ENCODE measurements at regions not wholly inside any gene's neighbourhood (a gene's known extent, or its start where the extent isn't known, plus 50 kb on each side); places are given as distances from the start of the nearest gene placed in this dataset.
A peak's percentile ranks its signal among the peaks of the same experiment; 100 is the strongest.

DNA sequence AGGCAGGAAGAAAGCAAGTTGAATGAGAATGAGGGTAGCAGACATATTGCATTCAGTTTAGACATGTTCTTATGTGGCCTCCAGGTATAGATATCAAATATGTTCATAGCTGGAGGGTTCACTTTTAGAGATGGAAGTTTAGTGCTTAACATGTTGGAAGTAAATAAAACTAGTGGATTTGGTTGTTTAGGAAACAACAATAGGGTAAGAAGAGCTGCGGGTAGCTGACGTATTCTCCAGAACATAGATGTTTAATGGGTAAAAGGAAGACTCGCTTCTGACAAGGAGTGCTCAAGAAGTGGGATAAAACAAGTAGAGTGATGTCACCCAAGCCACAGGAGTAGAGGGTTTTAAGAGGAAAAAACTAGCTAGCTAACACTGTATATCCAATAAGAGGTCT is 128.4 kb upstream of the COL21A1 start:
- no peak for DNase-seq

GRCh38 chr6:56374841-56375369 is 127.5 kb upstream of the COL21A1 start:
- DNase-seq = no peak

GRCh38 chr6:56372406-56372995 is 125.1 kb upstream of the COL21A1 start:
- DNase-seq = no peak

DNA sequence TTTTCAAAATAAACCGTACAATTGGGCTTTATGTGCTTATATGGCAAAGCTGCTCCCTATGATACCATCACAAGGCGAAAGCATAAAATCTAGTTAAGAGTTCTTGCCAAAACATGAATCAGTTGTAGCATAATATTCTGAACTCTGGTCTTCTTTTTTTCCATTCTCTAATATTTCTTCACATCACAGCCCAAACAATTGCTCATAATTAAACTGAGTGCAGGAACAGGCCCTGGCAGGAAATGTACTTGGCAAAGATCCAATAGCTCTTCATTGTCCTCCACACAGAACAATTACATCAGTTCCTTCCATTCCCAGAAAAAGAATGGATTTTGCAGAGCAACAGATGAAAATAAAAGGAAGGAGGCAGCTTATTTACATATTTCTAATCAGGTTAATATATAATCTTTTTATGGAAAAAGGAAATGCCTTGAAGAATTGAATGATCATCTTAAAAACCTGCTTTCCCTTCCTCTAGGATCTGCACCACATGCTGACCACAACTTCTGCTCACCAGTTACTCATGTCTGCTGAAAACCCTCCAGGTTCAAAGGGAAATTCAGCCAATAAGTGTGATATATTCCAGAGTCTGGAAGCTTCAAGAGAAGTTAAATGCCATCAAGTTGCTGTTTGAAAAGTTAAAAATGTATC is 123.3 kb upstream of the COL21A1 start:
- peak; percentile 47 for DNase-seq

- DNase-seq = no peak
These were observed 122.8 kb upstream of the COL21A1 start for GRCh38 chr6:56370127-56370540.

- DNase-seq = no peak
These were observed 121.1 kb upstream of the COL21A1 start for GRCh38 chr6:56368491-56368890.

GRCh38 chr6:56366141-56366852 is 118.9 kb upstream of the COL21A1 start:
- no peak for DNase-seq

GRCh38 chr6:56364827-56365339 is 117.5 kb upstream of the COL21A1 start:
- no peak for DNase-seq

GRCh38 chr6:56364431-56364826 is 117.0 kb upstream of the COL21A1 start:
- DNase-seq = no peak

GRCh38 chr6:56363796-56364430 is 116.5 kb upstream of the COL21A1 start:
- no peak for DNase-seq

- DNase-seq = no peak
These were observed 114.4 kb upstream of the COL21A1 start for GRCh38 chr6:56361812-56362211.

DNA sequence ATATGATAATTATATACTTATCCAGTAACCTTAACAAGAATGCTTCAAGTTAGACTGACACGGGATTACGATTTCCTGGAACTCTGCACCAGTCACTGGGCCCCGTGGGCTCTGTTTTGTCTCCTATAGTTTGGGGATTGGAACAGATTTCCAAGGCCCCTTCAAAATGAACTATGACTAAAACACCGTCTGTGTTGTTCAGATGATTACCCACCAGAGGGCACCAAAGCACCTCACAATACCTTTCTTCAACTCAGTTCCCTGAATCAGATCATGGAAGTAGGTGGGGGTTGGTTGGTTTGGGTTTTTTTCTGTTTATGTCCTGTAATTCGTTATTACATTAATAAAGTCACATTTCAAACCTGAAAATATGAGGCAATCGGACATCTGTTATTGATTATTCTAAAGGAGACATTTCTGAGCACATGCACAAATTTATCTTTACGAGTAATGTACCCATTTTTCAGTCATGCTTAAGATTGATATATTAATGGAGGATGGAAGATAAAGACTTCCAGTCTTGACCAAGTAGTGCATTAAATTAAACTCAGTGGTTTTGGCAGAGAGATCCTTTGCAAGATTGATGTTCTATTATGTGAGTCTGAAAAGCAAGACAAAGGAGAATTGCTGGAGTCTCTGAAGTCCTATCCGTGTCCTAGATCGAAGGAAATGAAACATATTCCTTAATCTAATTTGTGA is 112.0 kb upstream of the COL21A1 start:
- DNase-seq = peak; percentile 84

GRCh38 chr6:56357616-56358373 is 110.4 kb upstream of the COL21A1 start:
- DNase-seq = no peak

DNA sequence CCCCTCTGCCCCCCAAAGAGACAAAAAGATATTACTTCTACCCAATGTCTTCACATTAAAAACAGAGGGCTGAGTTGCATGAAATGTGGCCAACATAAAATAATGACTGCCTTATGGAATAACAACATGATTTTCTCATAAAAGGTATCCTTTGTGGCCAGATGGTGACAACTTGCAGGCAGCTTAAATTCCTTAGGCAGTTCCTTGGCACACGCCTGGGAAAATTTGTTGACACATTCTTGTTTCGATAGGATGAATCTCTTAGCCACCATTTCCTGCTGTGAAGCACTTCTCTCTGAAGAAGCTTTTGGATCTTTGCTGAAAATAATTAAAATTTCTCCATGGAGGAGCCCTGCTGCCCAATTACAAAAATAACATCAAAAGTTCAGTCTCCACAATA is 109.0 kb upstream of the COL21A1 start:
- no peak for DNase-seq

GRCh38 chr6:56353860-56354259 is 106.5 kb upstream of the COL21A1 start:
- no peak for DNase-seq

DNA sequence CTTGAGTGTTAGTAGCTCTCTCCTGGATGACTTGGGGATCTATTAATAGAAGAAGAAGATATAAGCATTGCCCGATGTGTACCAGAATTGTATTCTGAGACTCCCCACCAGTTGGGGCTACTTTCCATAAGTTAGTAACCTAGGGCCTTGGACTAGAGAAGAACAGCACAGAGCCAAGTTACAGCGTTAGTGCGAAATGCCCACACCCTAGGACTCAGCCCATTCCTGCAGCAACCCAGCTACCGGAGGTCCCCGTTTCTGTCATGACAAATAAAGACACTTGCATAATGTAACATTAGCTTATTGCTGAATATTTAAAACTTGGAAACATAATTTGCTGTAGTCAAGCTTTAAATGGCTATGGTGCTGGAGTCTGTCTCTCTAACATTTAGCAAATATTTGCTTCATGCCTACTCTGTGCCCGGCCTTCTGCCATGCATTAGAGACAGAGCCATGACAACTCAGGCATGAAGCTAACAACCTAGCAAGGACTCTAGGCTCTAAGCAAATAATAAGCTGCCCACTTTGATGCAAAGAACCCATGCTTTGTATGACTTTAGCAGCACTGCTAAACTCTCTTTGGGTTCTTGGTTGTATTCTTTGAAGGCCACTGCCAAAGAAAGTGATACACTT is 103.4 kb upstream of the COL21A1 start:
- DNase-seq = no peak

GRCh38 chr6:56349194-56349593 is 101.8 kb upstream of the COL21A1 start:
- DNase-seq = peak; percentile 35

DNA sequence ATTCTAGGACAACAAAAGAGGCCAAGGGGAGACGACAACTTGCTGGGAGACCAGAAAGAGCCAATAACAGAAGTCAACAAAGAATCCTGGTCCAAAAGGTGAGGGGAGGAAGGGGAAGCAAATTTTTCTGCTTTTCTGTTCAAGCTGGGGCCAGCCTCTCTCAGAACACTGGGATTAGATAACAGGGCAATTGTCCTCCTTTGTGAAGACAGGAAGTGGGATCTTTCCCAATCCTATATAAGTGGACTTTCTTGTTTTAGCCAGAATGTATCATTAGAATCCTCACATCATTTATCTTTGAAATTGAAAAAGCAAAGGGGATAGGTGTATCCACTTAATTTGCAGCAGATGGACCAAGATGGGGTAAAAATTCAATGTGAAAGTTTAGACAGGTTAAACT is 101.2 kb upstream of the COL21A1 start:
- DNase-seq = no peak

DNA sequence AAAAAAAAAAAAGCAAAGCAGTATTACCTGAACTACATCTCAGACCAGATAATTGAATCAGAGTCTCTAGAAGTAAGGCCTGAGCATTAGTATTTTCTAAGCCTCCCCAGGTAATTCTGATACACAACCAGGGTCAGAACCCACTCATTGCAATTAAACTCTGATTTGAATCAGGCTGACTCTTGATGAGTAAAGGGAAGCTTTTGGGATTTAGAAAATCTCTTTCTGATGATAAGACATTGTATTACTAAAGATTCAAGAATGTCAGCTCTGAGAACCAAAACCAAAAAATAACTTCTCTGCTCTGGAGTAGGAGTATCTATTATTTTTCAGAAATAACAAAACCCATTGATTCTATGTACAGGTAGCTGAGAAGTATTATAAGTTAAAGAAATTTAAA is 100.1 kb upstream of the COL21A1 start:
- DNase-seq = no peak

DNA sequence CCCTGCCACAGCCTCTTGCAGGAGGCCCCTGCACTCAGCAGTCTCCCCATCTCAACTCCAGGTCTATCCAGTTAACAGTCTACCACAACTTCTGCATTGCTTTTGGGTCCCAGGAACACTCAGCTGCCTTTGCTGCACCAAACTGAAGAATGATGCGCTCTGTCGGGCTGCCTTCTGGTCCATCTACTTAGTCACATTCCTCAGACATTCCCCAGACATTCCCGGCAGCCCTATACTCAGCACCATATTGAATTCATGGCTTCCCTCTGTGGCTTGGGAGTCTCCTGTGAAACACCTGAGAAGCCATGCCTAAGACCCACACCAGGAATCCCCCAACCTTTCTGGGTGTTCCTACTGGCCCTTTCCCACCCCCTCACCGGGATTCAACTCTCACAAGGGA is 99.6 kb upstream of the COL21A1 start:
- DNase-seq = no peak

DNA sequence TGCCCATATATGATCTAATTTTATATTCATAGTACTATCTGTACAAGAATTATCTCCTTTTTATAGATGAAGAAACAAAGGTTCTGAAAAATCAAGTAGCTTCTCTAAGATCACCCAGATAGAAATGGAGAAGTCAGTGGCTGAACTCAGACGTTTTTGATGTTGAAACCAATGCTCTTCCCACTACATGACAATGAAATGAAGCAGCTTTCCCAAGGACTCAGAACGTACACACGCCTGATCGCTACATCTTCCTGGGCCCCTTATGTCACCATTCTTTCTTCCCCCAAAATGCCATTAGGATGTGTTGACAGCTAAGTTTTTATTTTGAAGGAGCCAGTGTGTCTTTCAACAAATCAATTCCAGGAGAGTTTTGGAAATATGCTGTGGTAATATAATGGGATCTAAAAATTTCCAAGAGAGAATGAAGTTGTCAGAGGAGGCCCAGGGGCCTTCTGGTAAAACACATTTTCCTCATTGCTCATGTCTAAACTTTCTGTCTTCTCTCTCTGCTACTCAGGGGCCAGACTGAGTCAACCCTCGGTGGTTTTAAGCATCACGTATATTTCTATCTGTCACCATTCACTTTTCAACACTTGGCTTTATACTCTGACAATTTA is 98.1 kb upstream of the COL21A1 start:
- no peak for DNase-seq

Data from hematopoietic multipotent progenitor cell treated with erythropoietin and hydrocortisone succinate and interleukin-3 and kit ligand, for 4 days (in vitro differentiated cells).